ENCODE measurements at regions not wholly inside any gene's neighbourhood (a gene's known extent, or its start where the extent isn't known, plus 50 kb on each side); places are given as distances from the start of the nearest gene placed in this dataset.

- no peak for DNase-seq
These were observed 145.2 kb upstream of the AJAP1 start for GRCh38 chr1:4509206-4509605.

GRCh38 chr1:4510276-4510691 is 144.1 kb upstream of the AJAP1 start:
- no peak for DNase-seq

GRCh38 chr1:4511374-4511773 is 143.0 kb upstream of the AJAP1 start:
- DNase-seq: no peak

- peak; percentile 75 for DNase-seq
These were observed 141.8 kb upstream of the AJAP1 start for GRCh38 chr1:4512636-4513035.

GRCh38 chr1:4513685-4514084 is 140.7 kb upstream of the AJAP1 start:
- DNase-seq: no peak

- DNase-seq: no peak
These were observed 138.6 kb upstream of the AJAP1 start for GRCh38 chr1:4515727-4516289.

- DNase-seq: no peak
These were observed 137.8 kb upstream of the AJAP1 start for GRCh38 chr1:4516596-4516995.

- DNase-seq: no peak
These were observed 137.0 kb upstream of the AJAP1 start for GRCh38 chr1:4517186-4517954.

- DNase-seq: no peak
These were observed 135.8 kb upstream of the AJAP1 start for GRCh38 chr1:4518621-4519020.

GRCh38 chr1:4519954-4520353 is 134.5 kb upstream of the AJAP1 start:
- no peak for DNase-seq

GRCh38 chr1:4523551-4523950 is 130.9 kb upstream of the AJAP1 start:
- no peak for DNase-seq

- DNase-seq: no peak
These were observed 127.7 kb upstream of the AJAP1 start for GRCh38 chr1:4526747-4527146.

GRCh38 chr1:4527819-4528218 is 126.6 kb upstream of the AJAP1 start:
- no peak for DNase-seq

- no peak for DNase-seq
These were observed 125.8 kb upstream of the AJAP1 start for GRCh38 chr1:4528590-4528989.

GRCh38 chr1:4529446-4530165 is 124.8 kb upstream of the AJAP1 start:
- no peak for DNase-seq

GRCh38 chr1:4530166-4530785 is 124.1 kb upstream of the AJAP1 start:
- no peak for DNase-seq

- no peak for DNase-seq
These were observed 122.6 kb upstream of the AJAP1 start for GRCh38 chr1:4531842-4532241.

- no peak for DNase-seq
These were observed 121.8 kb upstream of the AJAP1 start for GRCh38 chr1:4532656-4533055.

GRCh38 chr1:4546911-4547310 is 107.5 kb upstream of the AJAP1 start:
- no peak for DNase-seq

- DNase-seq: no peak
These were observed 104.5 kb upstream of the AJAP1 start for GRCh38 chr1:4549930-4550329.

- DNase-seq: no peak
These were observed 103.5 kb upstream of the AJAP1 start for GRCh38 chr1:4550941-4551340.

GRCh38 chr1:4551706-4552105 is 102.7 kb upstream of the AJAP1 start:
- DNase-seq: no peak

GRCh38 chr1:4553761-4554160 is 100.6 kb upstream of the AJAP1 start:
- no peak for DNase-seq
